ENCODE measurements at regions not wholly inside any gene's neighbourhood (a gene's known extent, or its start where the extent isn't known, plus 50 kb on each side); places are given as distances from the start of the nearest gene placed in this dataset.

GRCh38 chr18:39587586-39587985 lies 2022.0 kb upstream of the CELF4 start:
- TF ChIP-seq, protein P1, sequence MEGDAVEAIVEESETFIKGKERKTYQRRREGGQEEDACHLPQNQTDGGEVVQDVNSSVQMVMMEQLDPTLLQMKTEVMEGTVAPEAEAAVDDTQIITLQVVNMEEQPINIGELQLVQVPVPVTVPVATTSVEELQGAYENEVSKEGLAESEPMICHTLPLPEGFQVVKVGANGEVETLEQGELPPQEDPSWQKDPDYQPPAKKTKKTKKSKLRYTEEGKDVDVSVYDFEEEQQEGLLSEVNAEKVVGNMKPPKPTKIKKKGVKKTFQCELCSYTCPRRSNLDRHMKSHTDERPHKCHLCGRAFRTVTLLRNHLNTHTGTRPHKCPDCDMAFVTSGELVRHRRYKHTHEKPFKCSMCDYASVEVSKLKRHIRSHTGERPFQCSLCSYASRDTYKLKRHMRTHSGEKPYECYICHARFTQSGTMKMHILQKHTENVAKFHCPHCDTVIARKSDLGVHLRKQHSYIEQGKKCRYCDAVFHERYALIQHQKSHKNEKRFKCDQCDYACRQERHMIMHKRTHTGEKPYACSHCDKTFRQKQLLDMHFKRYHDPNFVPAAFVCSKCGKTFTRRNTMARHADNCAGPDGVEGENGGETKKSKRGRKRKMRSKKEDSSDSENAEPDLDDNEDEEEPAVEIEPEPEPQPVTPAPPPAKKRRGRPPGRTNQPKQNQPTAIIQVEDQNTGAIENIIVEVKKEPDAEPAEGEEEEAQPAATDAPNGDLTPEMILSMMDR (IDR thresholded peaks at IDR 0.05): no peak
- TF ChIP-seq EP300 (IDR thresholded peaks at IDR 0.05) (no peak), POLR2A (IDR thresholded peaks at IDR 0.05) (no peak)
